HFFc6 (cell line): ENCODE measurements at regions not wholly inside any gene's neighbourhood (a gene's known extent, or its start where the extent isn't known, plus 50 kb on each side); places are given as distances from the start of the nearest gene placed in this dataset.

ENCODE experiments used
- DNase-seq: peaks from one replicate; pipeline ENCODE4 v3.0.0-alpha.2; 2018
- H3K27ac Mint-ChIP-seq: 2 replicates; pipeline ENCODE4 v1.8.0; 2020; ENCODE audit warnings: mild to moderate bottlenecking, mixed read lengths
- H3K27me3 Mint-ChIP-seq: 2 replicates; pipeline ENCODE4 v1.8.0; 2021; ENCODE audit warnings: mild to moderate bottlenecking, moderate library complexity, mixed read lengths; ENCODE audit not compliant: insufficient read depth
- H3K36me3 Mint-ChIP-seq: 2 replicates; pipeline ENCODE4 v1.8.0; 2021; ENCODE audit warnings: low read depth, mixed read lengths
- H3K4me1 Mint-ChIP-seq: 2 replicates; pipeline ENCODE4 v1.8.0; 2020; ENCODE audit warnings: low read depth, mixed read lengths
- H3K4me3 Mint-ChIP-seq: 2 replicates; pipeline ENCODE4 v1.8.0; 2020; ENCODE audit warnings: mild to moderate bottlenecking, moderate library complexity, mixed read lengths
- H3K9me3 Mint-ChIP-seq: 2 replicates; pipeline ENCODE4 v1.8.0; 2020; ENCODE audit warnings: mild to moderate bottlenecking, mixed read lengths
- CTCF ChIP-seq: fragments of 200-600 bp; sonication (generic); IDR thresholded peaks from 2 replicates; pipeline ENCODE4 v1.5.0; 2021; ENCODE audit warnings: antibody characterized with exemption, mild to moderate bottlenecking

- peaks cover 14% of the 10 kb centered on the region for H3K36me3 Mint-ChIP-seq
- H3K27ac Mint-ChIP-seq: no peak overlapping the region
- no peak for TF ChIP-seq CTCF
- peaks cover 2% of the 10 kb centered on the region; the same call in 1 of the 2 replicates for H3K27me3 Mint-ChIP-seq
- H3K4me3 Mint-ChIP-seq: no peak overlapping the region
- peaks cover 10% of the 10 kb centered on the region for H3K4me1 Mint-ChIP-seq
- DNase-seq: peak; percentile 15
- no peaks in the 10 kb centered on the region; the same call in 1 of the 2 replicates for H3K9me3 Mint-ChIP-seq
Observed at GRCh38 chr2:207241198-207241597, 75.5 kb upstream of the KLF7 start.

- peaks cover 10% of the 10 kb centered on the region; the same call in 1 of the 2 replicates for H3K4me1 Mint-ChIP-seq
- H3K4me3 Mint-ChIP-seq: no peak overlapping the region
- TF ChIP-seq CTCF: no peak
- no peaks in the 10 kb centered on the region for H3K9me3 Mint-ChIP-seq
- no peak for DNase-seq
- H3K27ac Mint-ChIP-seq: no peak overlapping the region
- H3K27me3 Mint-ChIP-seq: no peaks in the 10 kb centered on the region
- peaks cover 13% of the 10 kb centered on the region; the same call in 1 of the 2 replicates for H3K36me3 Mint-ChIP-seq
Observed at GRCh38 chr2:207243601-207244000, 77.9 kb upstream of the KLF7 start.

- DNase-seq: no peak
- TF ChIP-seq CTCF: no peak
- Mint-ChIP-seq H3K36me3 (peaks cover 13% of the 10 kb centered on the region; the same call in 1 of the 2 replicates), H3K9me3 (no peaks in the 10 kb centered on the region), H3K27ac (no peak overlapping the region), H3K4me3 (no peak overlapping the region), H3K27me3 (no peaks in the 10 kb centered on the region), H3K4me1 (peaks cover 27% of the 10 kb centered on the region)
Observed at GRCh38 chr2:207244971-207245925, 79.5 kb upstream of the KLF7 start.

GRCh38 chr2:207248702-207249377, 83.1 kb upstream of the KLF7 start:
- no peak for TF ChIP-seq CTCF
- peaks cover 63% of the 10 kb centered on the region for H3K4me1 Mint-ChIP-seq
- H3K4me3 Mint-ChIP-seq: no peak overlapping the region
- H3K9me3 Mint-ChIP-seq: no peaks in the 10 kb centered on the region
- no peak for DNase-seq
- 0 out of 2 replicates have a peak overlapping the region, but pooled peaks have one; percentile 32 for H3K27ac Mint-ChIP-seq
- no peaks in the 10 kb centered on the region; the same call in 1 of the 2 replicates for H3K27me3 Mint-ChIP-seq
- H3K36me3 Mint-ChIP-seq: peaks cover 13% of the 10 kb centered on the region; the same call in 1 of the 2 replicates

- no peak overlapping the region for H3K4me3 Mint-ChIP-seq
- H3K27me3 Mint-ChIP-seq: no peaks in the 10 kb centered on the region; the same call in 1 of the 2 replicates
- peak overlapping the region; percentile 98; the same call in 1 of the 2 replicates for H3K27ac Mint-ChIP-seq
- peaks cover 8% of the 10 kb centered on the region; the same call in 1 of the 2 replicates for H3K36me3 Mint-ChIP-seq
- TF ChIP-seq CTCF: no peak
- no peak for DNase-seq
- H3K9me3 Mint-ChIP-seq: no peaks in the 10 kb centered on the region
- peaks cover 85% of the 10 kb centered on the region for H3K4me1 Mint-ChIP-seq
Observed at GRCh38 chr2:207251022-207251421, 85.3 kb upstream of the KLF7 start.
